ENCODE measurements at regions not wholly inside any gene's neighbourhood (a gene's known extent, or its start where the extent isn't known, plus 50 kb on each side); places are given as distances from the start of the nearest gene placed in this dataset.
"Not testable (repeated sequence)": the region's sequence is repeated elsewhere in the genome, so short reads cannot be mapped to it uniquely, and the experiment has no call there.

- DNase-seq (ENCODE audit: low spot score) = no peak
- no peak for FAIRE-seq
Measured at GRCh38 chr1:230490436-230490835, 64.3 kb upstream of the PGBD5 start.

GRCh38 chr1:230487773-230488428 lies 61.8 kb upstream of the PGBD5 start:
- no peak for FAIRE-seq
- no peak for DNase-seq (ENCODE audit: low spot score)

GRCh38 chr1:230476622-230477003 lies 50.5 kb upstream of the PGBD5 start:
- FAIRE-seq (no peak), DNase-seq (ENCODE audit: low spot score) (no peak)

- DNase-seq (ENCODE audit: low spot score); FAIRE-seq: not testable (repeated sequence)
Measured at GRCh38 chr1:230475856-230476621, 49.9 kb upstream of the PGBD5 start.

Measured in urothelium cell line (cell line).